H4 (cell line): ENCODE measurements at regions not wholly inside any gene's neighbourhood (a gene's known extent, or its start where the extent isn't known, plus 50 kb on each side); places are given as distances from the start of the nearest gene placed in this dataset.

ENCODE experiments used
- DNase-seq: peaks from one replicate; pipeline ENCODE4 v3.0.0-alpha.2; 2015; ENCODE audit warnings: low spot score

DNA sequence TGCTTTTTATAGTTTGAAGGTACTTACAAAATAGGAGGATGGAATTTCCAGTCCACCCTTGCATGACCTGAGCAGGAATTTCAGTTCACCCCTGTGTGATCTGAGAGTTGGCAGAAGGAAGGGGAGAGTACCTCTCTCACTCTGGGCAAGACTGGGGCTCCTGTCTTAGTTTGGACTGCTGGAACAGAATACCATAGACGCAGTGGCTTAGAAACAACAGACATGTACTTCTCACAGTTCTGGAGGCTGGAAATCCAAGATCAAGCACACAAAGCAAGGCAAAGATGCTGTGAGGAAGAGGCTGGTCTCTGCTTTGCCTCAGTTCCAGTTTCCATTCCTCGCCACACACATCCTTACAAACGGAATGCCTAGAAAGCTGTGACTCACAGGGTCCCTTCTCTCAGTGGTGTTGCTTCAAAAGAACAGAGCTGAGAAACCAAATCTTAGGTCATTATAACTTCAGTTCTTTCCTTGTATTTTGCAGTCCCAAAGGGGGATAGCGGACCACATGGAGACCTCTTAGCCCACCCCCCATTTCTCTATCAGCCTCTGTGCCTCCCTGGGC, 108.8 kb upstream of the HAAO start:
- DNase-seq: no peak

DNA sequence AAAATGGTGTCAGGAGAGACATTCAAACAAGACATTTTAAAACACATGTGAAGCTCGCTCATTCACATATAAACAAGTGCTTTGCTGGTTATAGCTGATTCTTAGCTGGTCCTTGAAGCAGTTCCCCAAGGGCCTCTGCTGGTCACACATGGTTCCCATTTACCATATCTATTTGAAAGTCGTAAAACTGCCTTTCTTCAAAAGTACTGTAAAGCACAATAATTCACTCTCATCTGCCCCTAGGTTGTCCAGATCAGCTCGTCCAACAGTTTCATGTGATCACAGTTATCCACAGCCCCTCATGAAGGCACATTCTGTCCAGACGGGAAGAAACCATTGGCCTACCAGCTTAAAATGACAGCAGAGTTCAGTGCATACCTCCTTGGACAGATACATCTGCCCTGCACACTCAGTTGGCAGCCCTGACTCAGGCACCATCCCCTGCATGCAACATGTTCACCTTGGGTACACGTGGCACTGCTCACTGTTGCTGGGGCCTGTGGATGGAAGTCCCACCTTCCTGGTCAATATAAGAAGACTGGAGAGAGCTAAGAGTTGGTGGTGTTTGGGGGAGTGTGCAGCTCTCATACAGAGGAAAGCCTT, 108.0 kb upstream of the HAAO start:
- no peak for DNase-seq

DNA sequence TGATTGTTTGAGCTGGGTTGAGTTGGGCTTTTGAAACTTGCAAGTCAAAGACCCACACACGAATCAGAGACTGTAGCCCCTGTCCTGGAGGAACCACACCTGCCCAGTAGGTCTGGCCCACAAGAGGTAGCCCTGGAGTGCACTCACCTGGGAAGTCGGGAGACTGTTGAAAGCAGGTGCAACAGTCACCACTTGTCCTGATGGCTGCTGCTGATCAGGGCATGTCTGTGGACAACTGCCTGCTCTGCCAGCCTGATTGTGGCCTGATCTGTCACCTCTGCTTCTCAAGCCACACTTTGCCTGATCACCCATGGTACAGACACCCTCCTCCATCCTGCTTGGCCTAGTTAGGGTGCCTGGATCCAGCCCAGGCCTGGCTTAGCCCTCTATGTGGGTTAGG, 105.0 kb upstream of the HAAO start:
- no peak for DNase-seq

DNA sequence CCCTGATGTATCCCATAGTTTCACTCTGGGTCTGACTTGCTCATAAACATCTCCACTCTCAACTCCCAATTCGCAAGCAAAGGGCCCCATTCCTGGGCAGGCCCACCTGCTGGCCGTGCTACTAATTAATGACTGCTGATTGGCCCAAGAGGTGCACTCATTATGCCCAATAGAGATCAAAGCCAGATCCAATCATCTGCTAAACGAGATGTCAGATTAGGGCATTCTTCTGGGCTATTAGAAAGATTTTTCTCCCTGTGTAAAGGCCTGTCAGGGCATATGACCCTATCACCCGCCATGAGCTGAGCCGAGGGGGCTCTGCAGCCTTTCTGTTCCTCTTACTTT, 103.4 kb upstream of the HAAO start:
- DNase-seq: no peak

DNA sequence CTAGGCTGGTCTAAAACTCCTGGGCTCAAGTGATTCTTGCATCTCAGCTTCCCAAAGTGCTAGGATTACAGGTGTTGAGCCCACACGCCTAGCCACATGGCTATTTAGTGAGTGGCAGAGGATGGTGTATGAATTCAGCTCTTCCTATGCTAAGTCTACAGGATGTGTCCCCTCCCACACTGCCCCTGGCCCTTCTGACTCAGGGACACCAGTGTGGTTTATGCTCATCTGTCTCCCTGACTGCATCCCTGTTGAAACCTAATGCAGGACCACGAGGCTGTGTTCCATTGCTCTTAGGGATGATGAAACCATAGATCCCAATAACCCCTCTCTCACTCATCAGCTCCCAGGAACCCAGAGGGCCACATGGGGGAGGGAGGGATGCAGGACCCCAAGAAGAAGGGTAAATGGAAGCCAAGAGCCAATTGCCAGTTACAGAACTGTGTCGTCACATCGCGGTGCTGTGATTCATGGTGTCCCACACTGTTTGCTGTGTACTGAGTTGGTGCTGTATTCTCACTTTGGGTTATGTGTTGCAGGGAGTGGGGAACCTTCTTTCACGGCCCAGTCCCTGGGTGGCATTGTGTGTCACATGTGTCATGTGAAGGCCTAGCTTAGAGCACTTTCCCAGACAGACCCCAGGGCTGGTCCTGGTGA, 102.9 kb upstream of the HAAO start:
- no peak for DNase-seq

DNA sequence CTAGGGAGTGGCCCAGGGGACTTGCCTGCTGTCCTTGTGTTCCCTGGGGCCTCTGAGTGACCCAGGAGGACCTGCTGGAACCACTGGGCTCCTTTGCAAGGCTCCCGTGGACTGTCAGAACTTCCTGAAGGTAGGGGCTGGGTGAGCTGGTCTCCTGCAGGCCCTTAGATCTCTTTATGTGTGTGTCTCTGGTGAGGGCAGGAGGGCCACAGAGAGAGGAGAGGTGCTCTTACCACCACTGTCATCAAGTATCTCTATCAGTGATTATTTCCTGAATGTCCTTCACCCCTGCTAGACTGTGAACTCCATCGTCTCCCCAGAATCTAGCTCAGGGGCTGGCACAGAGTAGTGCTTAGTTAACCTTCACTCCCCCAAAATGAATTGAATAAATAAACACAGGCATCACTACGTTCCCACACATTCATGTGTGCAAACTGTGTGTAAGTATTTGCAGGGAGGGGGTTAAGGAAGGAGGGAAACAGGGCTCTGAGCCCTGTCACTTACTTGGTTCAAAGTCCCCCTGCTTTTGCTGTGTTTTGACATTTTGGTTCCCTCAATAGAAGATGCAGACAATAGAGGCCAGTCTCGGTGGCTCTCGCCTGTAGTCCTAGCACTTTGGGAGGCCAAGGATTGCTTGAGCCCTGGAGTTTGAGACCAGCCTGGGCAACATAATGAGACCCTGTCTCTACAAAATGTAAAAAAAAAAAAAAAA, 100.8 kb upstream of the HAAO start:
- DNase-seq: no peak

DNA sequence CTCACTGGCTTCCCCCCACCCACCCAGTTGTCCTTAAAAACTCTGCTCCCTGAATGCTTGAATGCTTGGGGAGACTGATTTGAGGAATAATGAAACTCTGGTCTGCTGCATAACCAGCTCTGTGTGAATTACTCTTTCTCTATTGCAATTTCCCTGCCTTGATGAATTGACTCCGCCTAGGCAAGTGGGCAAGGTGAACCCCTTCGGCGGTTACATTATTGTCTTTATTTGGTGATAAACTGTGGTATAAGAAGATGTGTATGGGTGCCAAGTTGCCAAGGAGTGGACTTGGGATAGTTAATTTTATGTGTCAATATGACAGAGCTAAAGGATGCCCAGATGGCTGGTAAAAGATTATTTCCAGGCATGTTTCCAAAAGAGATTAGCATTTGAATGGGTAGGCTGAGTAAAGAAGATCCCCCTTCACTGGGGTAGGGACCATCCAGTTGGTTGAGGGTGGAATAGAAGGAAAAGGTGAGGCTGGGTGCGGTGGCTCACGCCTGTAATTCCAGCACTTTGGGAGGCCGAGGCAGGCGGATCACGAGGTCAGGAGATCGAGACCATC, 98.5 kb upstream of the HAAO start:
- no peak for DNase-seq

DNA sequence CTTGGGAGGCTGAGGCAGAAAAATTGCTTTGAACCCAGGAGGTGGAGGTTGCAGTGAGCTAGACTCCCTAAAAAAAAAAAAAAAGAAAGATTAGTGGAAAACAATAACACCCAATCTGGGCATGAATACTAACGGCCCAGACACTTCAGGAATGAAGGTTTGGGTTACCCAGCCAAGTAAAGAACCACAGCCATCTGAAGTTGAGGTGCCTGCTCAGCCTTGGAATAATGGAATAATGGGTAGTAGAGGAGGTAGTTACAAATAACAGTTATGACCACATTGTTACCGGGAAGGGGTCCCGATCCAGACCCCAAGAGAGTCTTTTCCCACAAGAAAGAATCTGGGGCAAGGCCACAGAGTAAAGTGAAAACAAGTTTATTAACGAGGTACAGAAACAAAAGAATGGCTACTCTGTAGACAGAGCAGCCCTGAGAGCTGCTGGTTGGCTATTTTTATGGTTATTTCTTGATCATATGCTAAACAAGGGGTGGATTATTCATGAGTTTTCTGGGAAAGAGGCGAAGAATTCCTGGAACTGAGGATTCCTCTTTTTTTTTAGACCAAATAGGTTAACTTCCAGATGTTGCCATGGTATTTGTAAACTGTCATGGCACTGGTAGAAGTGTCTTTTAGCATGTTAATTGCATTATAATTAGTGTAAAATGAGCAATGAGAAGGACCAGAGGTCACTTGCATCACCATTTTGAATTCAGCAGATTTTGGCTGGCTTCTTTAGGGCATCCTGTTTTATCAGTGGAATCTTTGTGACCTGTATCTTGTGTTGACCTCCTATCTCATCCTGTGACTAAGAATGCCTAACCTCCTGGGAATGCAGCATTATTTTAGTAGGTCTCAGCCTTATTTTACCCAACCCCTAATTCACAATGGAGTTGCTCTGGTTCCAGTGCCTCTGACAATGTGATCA, 96.2 kb upstream of the HAAO start:
- no peak for DNase-seq

DNA sequence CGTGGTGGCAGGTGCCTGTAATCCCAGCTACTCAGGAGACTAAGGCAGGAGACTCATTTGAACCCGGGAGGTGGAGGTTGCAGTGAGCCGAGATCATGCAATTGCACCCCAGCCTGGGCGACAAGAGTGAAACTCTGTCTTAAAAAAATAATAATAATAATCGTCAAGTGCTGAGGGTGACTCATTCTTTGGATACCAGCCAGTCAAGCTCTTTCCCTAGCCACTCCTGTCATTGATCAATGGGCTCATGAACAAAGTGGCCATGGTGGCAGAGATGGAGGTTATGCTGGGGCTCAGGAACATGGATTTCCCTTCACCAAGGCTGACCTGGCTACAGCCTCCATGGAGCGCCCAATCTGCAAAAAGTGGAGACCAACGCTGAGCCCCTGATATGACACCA, 94.5 kb upstream of the HAAO start:
- DNase-seq: no peak

DNA sequence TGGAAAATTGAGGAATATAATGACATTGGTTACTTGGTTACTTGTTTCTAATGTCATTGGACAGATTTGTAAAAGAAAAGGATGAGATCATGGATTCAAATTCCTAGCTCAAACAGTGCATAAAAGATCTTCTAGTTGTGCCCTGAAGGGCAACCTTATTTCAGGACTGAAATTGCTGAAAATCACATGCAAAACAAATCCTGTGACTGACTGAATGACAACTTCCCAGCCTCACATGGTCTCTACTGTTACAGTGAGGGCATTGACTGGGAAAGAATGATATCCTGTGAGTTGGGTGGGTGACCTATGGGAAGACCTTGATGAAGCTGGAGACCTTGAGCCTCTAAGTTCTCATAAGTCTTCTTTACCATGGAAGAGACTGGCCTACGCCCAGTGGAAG, 90.4 kb upstream of the HAAO start:
- DNase-seq: no peak

DNA sequence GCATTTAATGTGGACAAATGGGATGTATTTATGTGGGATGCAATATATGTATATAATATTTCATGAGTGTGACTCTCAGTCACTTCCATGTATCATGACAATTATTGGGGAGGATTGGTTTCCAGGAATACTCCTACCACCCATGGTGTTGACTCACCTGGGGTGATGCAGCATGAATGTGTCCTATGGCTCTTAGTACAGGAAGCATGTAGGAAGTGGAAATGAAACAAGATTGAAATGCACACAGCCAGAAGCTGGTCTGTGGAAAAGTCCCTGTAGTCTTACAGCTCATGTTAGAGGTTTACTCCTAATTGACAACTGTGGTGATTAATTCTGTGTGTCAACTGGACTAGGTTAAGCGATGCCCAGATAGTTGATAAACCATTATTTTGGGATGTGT, 89.3 kb upstream of the HAAO start:
- no peak for DNase-seq

DNA sequence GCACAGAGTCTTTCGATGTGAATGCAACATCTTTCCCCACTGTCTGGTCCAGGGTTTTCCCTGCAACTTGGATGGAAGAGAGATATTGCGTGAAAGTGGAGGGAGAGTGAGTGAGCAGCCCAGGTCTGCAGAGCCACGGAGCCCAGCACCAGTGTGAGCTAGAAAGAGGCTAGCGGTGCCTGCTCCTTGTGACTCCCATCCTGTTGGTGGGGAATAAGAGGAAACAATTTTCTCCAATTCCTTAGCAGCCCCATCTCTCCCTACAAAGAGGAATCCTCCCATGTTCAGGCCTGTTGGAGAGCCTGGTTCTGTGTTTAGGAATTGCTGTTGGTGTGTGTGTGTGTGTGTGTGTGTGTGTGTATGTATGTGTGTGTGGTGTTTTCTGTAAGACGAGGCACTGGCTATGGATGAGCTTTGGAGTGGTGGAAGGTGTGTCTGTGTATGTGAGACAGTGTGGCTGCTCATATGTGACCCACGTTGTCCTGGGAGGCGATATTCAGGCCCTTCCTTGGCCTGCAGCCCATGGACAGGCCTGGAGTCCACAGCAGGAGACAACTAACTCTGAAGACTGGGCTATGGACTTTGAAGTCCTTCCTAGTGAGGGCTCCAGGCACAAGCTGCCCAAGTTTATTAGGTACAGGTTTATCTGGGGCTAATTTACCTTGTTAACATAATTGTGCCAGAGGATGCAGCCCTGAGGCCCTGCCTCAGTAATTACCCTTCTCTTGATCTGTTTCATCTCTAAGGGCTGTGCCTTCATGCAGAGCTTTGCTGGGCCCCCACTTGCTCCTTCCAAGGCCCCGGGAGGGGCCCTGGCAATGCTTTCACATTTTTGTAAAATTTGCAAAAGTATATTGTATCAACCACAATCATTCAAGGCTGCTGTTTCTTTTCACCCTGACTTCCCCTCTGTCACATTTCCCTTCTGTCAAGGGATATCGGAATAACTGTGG, 88.6 kb upstream of the HAAO start:
- no peak for DNase-seq

DNA sequence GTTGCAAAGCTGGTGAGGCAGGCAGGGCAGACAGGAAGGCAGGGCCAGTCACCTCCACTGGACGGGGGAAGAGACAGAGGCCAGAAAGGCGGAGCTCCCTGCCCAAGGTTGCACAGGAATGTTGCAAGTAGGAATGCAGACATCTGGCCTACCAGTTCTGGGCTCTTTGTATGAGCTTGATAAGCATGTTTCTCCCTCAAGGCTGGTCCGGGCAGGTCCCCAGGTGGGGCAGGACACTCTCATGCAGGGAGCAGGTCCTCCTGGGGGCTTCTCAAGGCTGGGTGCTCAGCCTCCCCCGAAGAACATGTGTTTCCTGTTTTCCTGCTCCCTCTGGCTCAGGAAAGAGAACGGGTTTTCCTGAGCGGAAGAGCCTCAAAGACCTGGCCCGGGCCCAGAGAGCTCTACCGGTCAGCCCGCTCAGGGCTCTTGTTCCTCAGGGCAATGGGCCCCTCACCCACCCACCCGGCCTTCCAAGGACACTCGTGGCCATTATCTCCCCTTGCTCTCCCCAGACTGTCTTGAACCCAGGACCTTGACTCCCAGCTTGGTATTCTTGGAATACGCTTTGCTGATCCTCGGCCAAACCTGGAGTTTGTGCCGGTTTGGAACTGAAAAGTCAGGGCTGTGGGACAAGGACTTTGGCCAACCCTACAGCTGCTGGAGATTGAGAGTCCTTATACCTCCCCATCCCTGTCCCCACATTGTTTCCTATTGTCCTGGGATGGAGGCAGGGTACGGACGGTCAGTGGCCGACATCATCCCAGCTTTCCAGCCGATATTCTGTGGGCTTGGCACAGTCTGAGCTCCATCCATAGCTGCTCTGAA, 87.7 kb upstream of the HAAO start:
- DNase-seq: no peak

DNA sequence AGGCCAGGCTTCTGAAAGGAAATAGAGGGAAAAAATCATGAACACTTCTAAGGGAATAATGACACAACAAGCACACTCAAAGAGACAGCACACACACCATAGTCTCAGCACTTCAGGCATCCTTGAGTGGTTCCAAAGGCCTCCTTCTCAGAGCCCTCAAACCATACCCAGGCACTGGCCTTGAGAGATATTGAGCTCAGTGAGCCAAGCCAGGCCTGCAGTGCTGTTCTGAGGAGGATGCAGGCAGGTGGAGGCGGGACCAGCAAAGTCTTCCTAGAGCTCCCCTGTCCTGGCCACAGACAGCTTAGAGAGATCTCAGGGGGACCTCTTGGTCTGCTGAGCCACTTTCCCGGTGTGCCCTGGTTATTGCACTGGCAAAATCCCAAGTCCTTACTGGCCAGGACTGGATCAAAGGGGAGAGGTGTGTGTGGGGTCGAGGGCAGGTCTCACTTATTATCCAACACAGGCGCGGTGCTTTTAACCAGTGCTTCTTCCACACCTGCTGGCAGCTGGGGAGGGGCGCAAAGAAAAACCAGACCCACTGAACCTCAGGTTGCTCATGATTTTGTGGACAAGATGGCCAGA, 86.8 kb upstream of the HAAO start:
- DNase-seq: no peak

DNA sequence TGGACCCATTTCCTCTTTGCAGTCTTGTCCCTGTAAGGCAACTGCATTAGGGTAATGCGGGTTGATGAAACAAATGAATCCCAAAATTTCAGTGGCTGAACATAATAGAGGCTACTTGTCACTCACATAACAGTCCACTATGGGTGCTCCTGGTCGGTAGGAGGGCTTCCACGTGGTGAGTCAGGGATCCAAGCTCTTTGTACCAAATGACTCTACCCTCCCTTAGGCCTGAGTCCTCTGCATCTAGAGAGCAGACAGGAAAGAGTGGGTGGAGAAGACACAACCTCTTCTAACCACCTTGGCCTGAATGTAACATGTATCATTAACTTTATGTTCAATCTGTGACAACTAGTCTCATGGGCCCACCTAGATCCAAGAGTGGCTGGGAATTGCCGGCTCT, 86.2 kb upstream of the HAAO start:
- no peak for DNase-seq

DNA sequence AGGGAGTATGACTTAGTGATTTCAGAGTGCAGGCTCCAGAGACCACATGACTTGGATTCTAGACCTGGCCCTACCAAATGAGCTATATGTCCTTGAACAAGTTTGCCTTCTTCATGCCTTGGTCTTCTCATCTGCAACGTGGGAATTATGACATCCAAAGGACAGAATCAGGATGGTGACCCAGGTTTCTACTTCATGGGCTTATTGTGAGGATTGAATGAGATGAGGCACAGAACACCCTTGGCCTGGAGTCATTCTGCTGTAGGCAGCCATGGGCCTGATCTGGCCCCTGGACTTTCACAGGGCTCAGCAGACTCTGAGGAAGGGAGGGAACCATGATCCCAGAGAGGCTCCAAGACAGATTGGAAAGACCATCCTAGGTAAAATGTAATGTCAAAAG, 85.6 kb upstream of the HAAO start:
- no peak for DNase-seq

DNA sequence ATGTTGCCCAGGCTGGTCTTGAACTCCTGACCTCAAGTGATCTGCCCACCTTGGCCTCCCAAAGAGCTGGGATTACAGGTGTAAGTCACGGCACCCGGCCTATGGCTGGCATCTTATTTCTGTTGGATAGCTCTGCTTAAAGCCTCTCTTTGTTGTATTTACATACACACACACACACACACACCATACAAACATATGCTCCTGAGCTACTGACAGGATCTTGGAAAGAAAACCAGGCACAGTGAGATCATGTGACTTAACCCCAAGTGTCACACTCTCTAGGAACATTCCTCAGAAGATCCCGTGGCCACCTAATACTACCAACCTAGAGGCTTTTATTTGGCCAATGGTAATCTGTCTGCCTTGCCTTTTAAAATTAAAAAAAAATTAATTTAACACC, 85.1 kb upstream of the HAAO start:
- DNase-seq: no peak

DNA sequence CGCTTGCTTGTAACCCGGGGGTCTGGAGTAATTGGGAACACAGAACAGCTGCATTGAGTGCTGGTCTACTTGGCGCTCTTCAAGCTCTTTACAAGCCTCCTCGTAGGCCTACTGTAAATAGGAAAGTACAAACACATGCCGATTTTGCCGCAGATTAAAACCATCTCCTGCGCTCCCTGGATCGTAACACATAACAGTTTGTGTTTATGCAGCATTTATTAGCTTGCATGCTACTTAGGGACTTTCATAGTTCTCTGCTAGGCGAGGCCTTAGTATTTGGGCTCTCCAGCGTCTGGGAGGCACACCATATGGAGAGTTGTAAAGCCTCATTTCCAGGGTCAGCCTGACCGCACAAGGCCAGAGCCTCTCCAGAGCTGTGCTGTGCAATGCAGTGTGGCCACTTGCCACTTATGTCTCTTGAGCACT, 84.0 kb upstream of the HAAO start:
- no peak for DNase-seq

DNA sequence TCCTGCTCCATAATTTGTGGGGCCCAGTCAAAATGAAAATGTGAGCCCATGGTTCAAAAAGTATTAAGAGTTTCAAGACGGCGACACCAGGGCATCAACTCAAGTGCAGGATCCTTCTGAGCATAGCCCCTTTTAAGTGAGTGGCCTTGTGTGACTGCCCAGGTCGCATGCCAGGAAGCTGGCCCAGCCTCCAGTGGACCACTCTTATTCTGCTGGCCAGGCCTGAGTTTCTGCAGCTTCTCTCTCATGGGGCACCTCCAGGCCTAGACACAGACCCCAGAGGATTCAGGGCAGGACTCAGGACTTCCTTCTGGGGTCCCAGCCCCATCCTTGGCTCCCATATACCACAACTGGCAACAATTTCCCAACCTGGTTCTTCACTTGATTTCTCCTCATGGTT, 83.5 kb upstream of the HAAO start:
- DNase-seq: no peak
